Endothelial cell (in vitro differentiated cells): ENCODE measurements at regions not wholly inside any gene's neighbourhood (a gene's known extent, or its start where the extent isn't known, plus 50 kb on each side); places are given as distances from the start of the nearest gene placed in this dataset.
A peak's percentile ranks its signal among the peaks of the same experiment; 100 is the strongest.
"Not testable (repeated sequence)": the region's sequence is repeated elsewhere in the genome, so short reads cannot be mapped to it uniquely, and the experiment has no call there.

Experiments
- DNase-seq: peaks from one replicate; pipeline ENCODE4 v3.0.0; 2021; ENCODE audit warnings: low spot score
- H3K27ac Mint-ChIP-seq: one replicate; pipeline ENCODE4 v1.8.0; 2021; ENCODE audit warnings: mixed read lengths, inconsistent platforms; ENCODE audit not compliant: unreplicated experiment
- H3K27me3 Mint-ChIP-seq: one replicate; pipeline ENCODE4 v1.8.0; 2021; ENCODE audit warnings: mild to moderate bottlenecking, moderate library complexity, mixed read lengths, inconsistent platforms; ENCODE audit not compliant: unreplicated experiment
- H3K36me3 Mint-ChIP-seq: one replicate; pipeline ENCODE4 v1.8.0; 2021; ENCODE audit warnings: mild to moderate bottlenecking, low read depth, mixed read lengths, inconsistent platforms; ENCODE audit not compliant: unreplicated experiment
- H3K4me1 Mint-ChIP-seq: one replicate; pipeline ENCODE4 v1.8.0; 2021; ENCODE audit warnings: mild to moderate bottlenecking, mixed read lengths, inconsistent platforms; ENCODE audit not compliant: unreplicated experiment
- H3K4me3 Mint-ChIP-seq: one replicate; pipeline ENCODE4 v1.8.0; 2021; ENCODE audit warnings: mild to moderate bottlenecking, mixed read lengths, inconsistent platforms; ENCODE audit not compliant: unreplicated experiment
- H3K9me3 Mint-ChIP-seq: one replicate; pipeline ENCODE4 v1.8.0; 2021; ENCODE audit warnings: mixed read lengths, inconsistent platforms; ENCODE audit not compliant: unreplicated experiment
- TF ChIP-seq, protein P1 (sequence below): fragments of 200-600 bp; sonication (generic); IDR thresholded peaks from one replicate; pipeline ENCODE4 v1.5.0; 2021; ENCODE audit warnings: antibody characterized with exemption; ENCODE audit not compliant: unreplicated experiment

DNA sequence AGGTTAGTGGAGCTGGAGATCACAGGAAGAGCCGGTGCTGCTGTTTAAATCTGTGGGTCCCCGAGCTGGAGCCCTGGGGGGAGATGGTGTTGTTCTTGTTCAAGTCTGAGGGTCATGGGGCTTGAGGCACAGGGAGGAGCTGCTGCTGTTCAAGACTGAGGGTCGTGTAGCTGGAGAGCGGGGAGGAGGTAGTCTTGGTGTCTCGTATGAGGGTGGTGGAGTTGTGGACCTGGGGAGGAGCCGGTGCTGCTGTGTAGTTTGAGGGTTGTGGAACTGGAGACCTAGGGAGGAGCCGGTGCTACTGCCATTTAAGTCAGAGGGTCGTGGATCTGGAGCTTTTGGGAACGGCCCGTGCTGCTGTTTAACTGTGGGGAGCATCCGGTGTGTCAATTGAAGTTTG is 112.2 kb upstream of the SULF2 start:
- H3K36me3 Mint-ChIP-seq: peaks cover 7% of the 10 kb centered on the region
- H3K4me3 Mint-ChIP-seq: peak overlapping the region; percentile 17
- H3K27ac Mint-ChIP-seq: no peak overlapping the region
- TF ChIP-seq, protein P1, sequence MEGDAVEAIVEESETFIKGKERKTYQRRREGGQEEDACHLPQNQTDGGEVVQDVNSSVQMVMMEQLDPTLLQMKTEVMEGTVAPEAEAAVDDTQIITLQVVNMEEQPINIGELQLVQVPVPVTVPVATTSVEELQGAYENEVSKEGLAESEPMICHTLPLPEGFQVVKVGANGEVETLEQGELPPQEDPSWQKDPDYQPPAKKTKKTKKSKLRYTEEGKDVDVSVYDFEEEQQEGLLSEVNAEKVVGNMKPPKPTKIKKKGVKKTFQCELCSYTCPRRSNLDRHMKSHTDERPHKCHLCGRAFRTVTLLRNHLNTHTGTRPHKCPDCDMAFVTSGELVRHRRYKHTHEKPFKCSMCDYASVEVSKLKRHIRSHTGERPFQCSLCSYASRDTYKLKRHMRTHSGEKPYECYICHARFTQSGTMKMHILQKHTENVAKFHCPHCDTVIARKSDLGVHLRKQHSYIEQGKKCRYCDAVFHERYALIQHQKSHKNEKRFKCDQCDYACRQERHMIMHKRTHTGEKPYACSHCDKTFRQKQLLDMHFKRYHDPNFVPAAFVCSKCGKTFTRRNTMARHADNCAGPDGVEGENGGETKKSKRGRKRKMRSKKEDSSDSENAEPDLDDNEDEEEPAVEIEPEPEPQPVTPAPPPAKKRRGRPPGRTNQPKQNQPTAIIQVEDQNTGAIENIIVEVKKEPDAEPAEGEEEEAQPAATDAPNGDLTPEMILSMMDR: no peak
- peaks cover 4% of the 10 kb centered on the region for H3K27me3 Mint-ChIP-seq
- DNase-seq: no peak
- no peaks in the 10 kb centered on the region for H3K4me1 Mint-ChIP-seq
- peaks cover 8% of the 10 kb centered on the region for H3K9me3 Mint-ChIP-seq

DNA sequence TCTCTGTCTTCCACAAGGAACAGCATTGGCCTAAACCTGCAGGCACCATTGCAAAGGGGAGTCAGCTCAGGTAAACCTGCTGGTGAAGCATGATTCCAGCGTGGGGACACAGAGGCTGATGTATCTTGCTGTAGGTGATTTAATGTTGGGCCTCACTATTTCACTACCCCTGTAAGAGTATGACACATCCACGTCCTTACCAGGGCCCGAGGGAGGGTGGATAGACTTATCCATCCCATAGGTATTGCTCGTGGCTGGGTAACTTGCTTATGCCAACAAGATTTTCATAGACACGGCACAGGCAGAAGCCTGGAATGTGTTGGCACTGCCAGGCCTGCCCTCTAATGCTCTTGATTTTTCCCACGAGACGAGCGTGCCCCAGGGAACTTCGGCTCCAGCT is 107.4 kb upstream of the SULF2 start:
- not testable (repeated sequence) for H3K27me3 Mint-ChIP-seq, H3K36me3 Mint-ChIP-seq, H3K4me1 Mint-ChIP-seq, DNase-seq, H3K4me3 Mint-ChIP-seq, H3K27ac Mint-ChIP-seq, H3K9me3 Mint-ChIP-seq

DNA sequence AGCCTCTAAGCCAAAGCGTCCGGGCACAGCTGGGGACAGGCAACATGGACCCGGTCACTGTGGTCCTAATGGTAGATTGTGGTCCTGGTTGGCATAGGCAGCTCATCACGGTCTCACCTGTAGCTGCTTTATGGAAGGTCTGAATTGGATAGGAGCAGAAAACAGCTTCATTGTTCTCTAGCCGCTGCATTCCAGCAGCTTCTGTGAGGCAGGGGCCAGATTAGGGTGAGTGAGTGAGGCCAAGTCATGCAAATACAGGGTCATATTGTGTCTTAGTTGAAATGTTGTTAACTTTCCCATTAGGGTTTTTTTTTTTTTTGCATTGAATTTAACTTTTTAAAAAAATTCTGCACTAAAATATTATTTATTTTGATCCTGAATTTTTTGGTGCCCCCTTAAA is 105.4 kb upstream of the SULF2 start:
- not testable (repeated sequence) for H3K27me3 Mint-ChIP-seq, H3K4me1 Mint-ChIP-seq, H3K9me3 Mint-ChIP-seq, DNase-seq, H3K4me3 Mint-ChIP-seq, H3K36me3 Mint-ChIP-seq, H3K27ac Mint-ChIP-seq

DNA sequence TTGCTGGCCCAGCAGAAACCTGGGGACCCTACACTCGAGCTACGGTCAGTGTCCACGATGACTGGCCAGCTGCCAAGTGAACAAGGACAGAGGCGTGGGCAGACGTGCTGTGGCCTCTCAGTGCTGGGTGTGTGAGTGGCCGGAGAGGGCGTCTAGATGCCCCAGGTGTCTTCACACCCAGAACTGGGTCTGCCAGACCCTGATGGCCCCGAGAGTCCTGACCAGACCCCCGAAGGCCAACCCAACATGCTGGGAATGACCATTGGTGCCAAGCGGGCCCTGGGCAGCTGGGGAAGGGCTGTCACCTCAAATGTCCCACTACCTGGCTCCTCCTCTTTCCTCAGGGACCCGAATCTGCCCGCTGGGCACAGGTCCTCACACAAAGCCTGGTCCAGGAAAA is 104.5 kb upstream of the SULF2 start:
- H3K36me3 Mint-ChIP-seq, H3K9me3 Mint-ChIP-seq, DNase-seq, H3K27ac Mint-ChIP-seq, H3K27me3 Mint-ChIP-seq, H3K4me1 Mint-ChIP-seq, H3K4me3 Mint-ChIP-seq: not testable (repeated sequence)

DNA sequence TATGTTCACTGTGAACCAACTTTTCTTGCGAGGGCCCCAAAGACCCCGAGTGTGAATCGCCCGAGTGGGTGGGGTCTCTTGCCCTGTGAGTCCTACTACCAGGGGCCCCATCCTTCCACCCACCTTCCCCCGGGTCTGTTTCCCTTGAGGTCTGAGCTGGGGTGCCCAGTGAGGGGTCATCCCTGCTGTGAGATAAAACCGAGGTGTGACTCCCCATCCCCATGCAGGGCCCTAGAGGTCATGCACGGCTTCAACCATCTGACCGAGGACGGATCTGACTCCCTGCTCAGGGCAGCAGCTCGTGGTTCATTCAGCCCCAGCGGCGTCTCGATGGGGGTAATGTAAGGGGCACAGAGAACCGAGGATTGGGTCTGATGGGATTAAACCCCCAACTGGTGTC is 103.1 kb upstream of the SULF2 start:
- Mint-ChIP-seq H3K27me3 (peaks cover 2% of the 10 kb centered on the region), H3K36me3 (no peaks in the 10 kb centered on the region), H3K9me3 (no peaks in the 10 kb centered on the region), H3K27ac (no peak overlapping the region), H3K4me1 (no peaks in the 10 kb centered on the region), H3K4me3 (no peak overlapping the region)
- DNase-seq: no peak
- TF ChIP-seq, protein P1: no peak

DNA sequence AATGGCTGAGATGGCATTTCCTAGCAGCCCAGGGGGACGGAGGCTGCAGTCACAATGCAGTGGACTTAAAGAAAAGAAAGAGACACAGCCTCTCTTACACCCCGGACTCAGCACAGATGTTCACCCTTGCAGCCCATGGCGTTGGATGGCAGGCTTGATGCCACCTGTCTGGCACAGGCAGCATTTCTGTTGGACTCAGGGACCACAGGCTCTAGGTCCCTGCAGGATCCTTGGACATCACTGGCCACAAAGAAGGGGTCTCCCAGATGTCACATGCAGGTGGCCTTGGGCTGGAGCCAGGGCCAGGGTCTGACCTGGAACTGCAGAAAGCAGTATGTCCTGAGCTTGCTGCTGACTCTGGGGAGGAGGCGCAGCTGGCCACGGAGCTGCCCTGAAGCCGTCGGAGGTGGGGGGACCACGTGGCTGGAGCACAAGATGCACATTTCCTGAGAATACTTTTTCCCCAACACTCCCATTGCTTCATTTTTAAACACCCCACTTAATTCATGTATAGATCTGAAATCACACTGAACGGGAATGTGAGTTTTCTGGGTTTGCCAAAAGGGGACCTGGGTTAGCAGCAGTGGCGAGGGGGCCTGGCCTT is 102.3 kb upstream of the SULF2 start:
- Mint-ChIP-seq H3K27ac (no peak overlapping the region), H3K9me3 (no peaks in the 10 kb centered on the region), H3K4me3 (no peak overlapping the region), H3K4me1 (no peaks in the 10 kb centered on the region), H3K36me3 (no peaks in the 10 kb centered on the region), H3K27me3 (peaks cover 2% of the 10 kb centered on the region)
- TF ChIP-seq, protein P1: no peak
- no peak for DNase-seq
